CD8-positive, alpha-beta memory T cell (primary cell): ENCODE measurements at regions not wholly inside any gene's neighbourhood (a gene's known extent, or its start where the extent isn't known, plus 50 kb on each side); places are given as distances from the start of the nearest gene placed in this dataset.

ENCODE experiments used
- CTCF ChIA-PET: fragments of 350-600 bp; sonication (Branson Sonifier 250); formaldehyde crosslinking; loops from one replicate; lab custom pipeline; 2021; ENCODE audit warnings: antibody characterized with exemption; lab: Charles Lee
- POLR2A ChIA-PET: fragments of 350-600 bp; sonication (Branson Sonifier 250); formaldehyde crosslinking; loops from one replicate; lab custom pipeline; 2021; ENCODE audit warnings: antibody characterized with exemption; lab: Charles Lee
- DNase-seq, 5 donors: peaks; one replicate each; pipeline versions ENCODE4 v3.0.0 to v3.0.0-alpha.2; 2020 to 2022; ENCODE audit warnings: mixed read lengths in 1 of 5
- H3K27ac ChIP-seq: one replicate; pipeline ENCODE4 v1.7.0; 2013; ENCODE audit warnings: low read depth, mild to moderate bottlenecking, low read length, moderate library complexity
- H3K27me3 ChIP-seq: 2 replicates; pipeline ENCODE4 v1.7.0; 2013; ENCODE audit warnings: low read length, mild to moderate bottlenecking; ENCODE audit not compliant: insufficient read depth, poor library complexity, severe bottlenecking
- H3K36me3 ChIP-seq: 2 replicates; pipeline ENCODE4 v1.7.0; 2013; ENCODE audit warnings: mild to moderate bottlenecking, low read length, moderate library complexity; ENCODE audit not compliant: insufficient read depth
- H3K4me1 ChIP-seq: 2 replicates; pipeline ENCODE4 v1.7.0; 2013; ENCODE audit warnings: mild to moderate bottlenecking, low read length, moderate library complexity; ENCODE audit not compliant: insufficient read depth
- H3K4me3 ChIP-seq: 2 replicates; pipeline ENCODE4 v1.7.0; 2013; ENCODE audit warnings: mild to moderate bottlenecking, low read length
- H3K9me3 ChIP-seq: 2 replicates; pipeline ENCODE4 v1.7.0; 2013; ENCODE audit warnings: mild to moderate bottlenecking, low read length
- H3K27ac Mint-ChIP-seq, 8 donors: one replicate each; pipeline ENCODE4 v1.8.0; 2020 to 2021; ENCODE audit warnings: mixed read lengths in 8 of 8, mild to moderate bottlenecking in 6 of 8, inconsistent platforms in 3 of 8, moderate library complexity in 3 of 8
- H3K27me3 Mint-ChIP-seq, 2 donors: one replicate each; pipeline ENCODE4 v1.8.0; 2020 to 2021; ENCODE audit warnings: mixed read lengths in 2 of 2, mild to moderate bottlenecking in 1 of 2, moderate library complexity in 1 of 2
- H3K36me3 Mint-ChIP-seq, 3 donors: one replicate each; pipeline ENCODE4 v1.8.0; 2020 to 2021; ENCODE audit warnings: mixed read lengths in 3 of 3, inconsistent platforms in 1 of 3, mild to moderate bottlenecking in 1 of 3
- H3K4me1 Mint-ChIP-seq, 3 donors: one replicate each; pipeline ENCODE4 v1.8.0; 2020 to 2021; ENCODE audit warnings: mixed read lengths in 3 of 3, inconsistent platforms in 1 of 3, mild to moderate bottlenecking in 1 of 3
- H3K4me3 Mint-ChIP-seq, 7 donors: one replicate each; pipeline ENCODE4 v1.8.0; 2020 to 2021; ENCODE audit warnings: mixed read lengths in 7 of 7, mild to moderate bottlenecking in 6 of 7, moderate library complexity in 4 of 7, inconsistent platforms in 2 of 7
- H3K9me3 Mint-ChIP-seq, 5 donors: one replicate each; pipeline ENCODE4 v1.8.0; 2020 to 2022; ENCODE audit warnings: mixed read lengths in 5 of 5, mild to moderate bottlenecking in 3 of 5, moderate library complexity in 2 of 5, inconsistent platforms in 1 of 5

DNA sequence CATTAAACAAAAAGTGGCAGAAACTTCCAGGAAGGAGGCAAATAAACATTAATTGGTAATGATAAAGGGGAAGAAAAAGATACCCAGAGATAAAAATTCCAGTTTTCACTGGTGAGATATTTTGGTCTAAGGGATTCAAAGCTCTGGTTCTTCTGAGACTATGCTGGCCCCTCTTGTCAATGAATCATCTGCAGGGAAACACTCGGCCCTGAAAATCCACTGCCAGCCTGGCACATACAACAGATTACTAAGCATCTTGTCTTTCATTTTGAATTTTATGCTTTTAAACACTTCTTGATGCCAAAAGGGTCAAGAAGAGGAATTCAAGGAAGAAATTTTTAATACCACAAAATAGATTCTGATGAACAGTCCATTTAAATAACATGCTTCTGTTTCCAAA lies 1603.8 kb upstream of the ZEB2 start:
- H3K36me3 ChIP-seq: no peaks in the 10 kb centered on the region
- no peak overlapping the region for H3K27ac ChIP-seq
- H3K27me3 ChIP-seq: no peaks in the 10 kb centered on the region
- Mint-ChIP-seq H3K4me1 (no peaks in the 10 kb centered on the region), H3K27ac (no peak overlapping the region), H3K36me3 (no peaks in the 10 kb centered on the region), H3K4me3 (no peak overlapping the region), H3K9me3 (peaks cover 0 to 7% (median 0%) of the 10 kb centered on the region in 5 donors), H3K27me3 (no peaks in the 10 kb centered on the region)
- DNase-seq: no peak
- H3K4me1 ChIP-seq: no peaks in the 10 kb centered on the region
- H3K9me3 ChIP-seq: no peaks in the 10 kb centered on the region
- CTCF ChIA-PET: no interaction called here
- POLR2A ChIA-PET: no interaction called here
- no peak overlapping the region for H3K4me3 ChIP-seq

- no peak overlapping the region for H3K27ac Mint-ChIP-seq
- ChIA-PET POLR2A (no interaction called here), CTCF (no interaction called here)
- no peaks in the 10 kb centered on the region for H3K9me3 ChIP-seq
- H3K4me3 ChIP-seq: no peak overlapping the region
- no peak for DNase-seq
- H3K36me3 ChIP-seq: no peaks in the 10 kb centered on the region
- H3K4me3 Mint-ChIP-seq: no peak overlapping the region
- H3K27me3 ChIP-seq: no peaks in the 10 kb centered on the region
- no peak overlapping the region for H3K27ac ChIP-seq
- H3K4me1 Mint-ChIP-seq: no peaks in the 10 kb centered on the region
- H3K27me3 Mint-ChIP-seq: no peaks in the 10 kb centered on the region
- peaks cover 0 to 4% (median 0%) of the 10 kb centered on the region in 5 donors for H3K9me3 Mint-ChIP-seq
- H3K4me1 ChIP-seq: no peaks in the 10 kb centered on the region
- H3K36me3 Mint-ChIP-seq: no peaks in the 10 kb centered on the region
Observed at GRCh38 chr2:146123256-146123655, 1603.3 kb upstream of the ZEB2 start.

- no peaks in the 10 kb centered on the region for H3K36me3 Mint-ChIP-seq
- H3K4me1 Mint-ChIP-seq: no peaks in the 10 kb centered on the region
- peaks cover 0 to 3% (median 2%) of the 10 kb centered on the region in 5 donors for H3K9me3 Mint-ChIP-seq
- no peaks in the 10 kb centered on the region for H3K27me3 Mint-ChIP-seq
- Histone ChIP-seq H3K9me3 (no peaks in the 10 kb centered on the region), H3K36me3 (no peaks in the 10 kb centered on the region), H3K27me3 (no peaks in the 10 kb centered on the region), H3K4me3 (no peak overlapping the region), H3K4me1 (no peaks in the 10 kb centered on the region), H3K27ac (no peak overlapping the region)
- H3K4me3 Mint-ChIP-seq: no peak overlapping the region
- DNase-seq: no peak
- ChIA-PET CTCF (no interaction called here), POLR2A (no interaction called here)
- H3K27ac Mint-ChIP-seq: no peak overlapping the region
Observed at GRCh38 chr2:146119586-146119985, 1599.7 kb upstream of the ZEB2 start.

DNA sequence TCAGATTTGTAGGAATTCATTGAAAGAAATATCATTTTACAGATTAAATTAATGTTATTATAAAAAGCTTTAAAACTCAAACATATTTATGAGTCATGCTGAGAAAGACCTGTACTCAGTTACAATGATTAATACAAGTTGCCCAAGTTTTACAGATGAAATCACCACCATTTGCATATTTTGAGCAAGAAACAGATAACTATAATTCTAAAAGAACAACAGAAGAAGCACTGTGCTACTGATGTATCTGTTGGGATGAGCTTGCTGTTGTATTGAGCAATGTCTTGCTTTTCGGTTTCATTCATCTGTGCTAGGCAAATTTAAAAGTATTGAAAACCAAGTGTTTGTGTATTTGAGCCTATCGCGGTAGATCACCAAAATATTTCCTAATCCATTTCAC lies 1589.1 kb upstream of the ZEB2 start:
- ChIA-PET CTCF (no interaction called here), POLR2A (no interaction called here)
- Histone ChIP-seq H3K4me1 (no peaks in the 10 kb centered on the region), H3K27ac (no peak overlapping the region), H3K9me3 (no peaks in the 10 kb centered on the region), H3K4me3 (no peak overlapping the region), H3K36me3 (no peaks in the 10 kb centered on the region), H3K27me3 (no peaks in the 10 kb centered on the region)
- peaks cover 0 to 9% (median 0%) of the 10 kb centered on the region in 5 donors for H3K9me3 Mint-ChIP-seq
- no peak overlapping the region for H3K27ac Mint-ChIP-seq
- no peaks in the 10 kb centered on the region for H3K27me3 Mint-ChIP-seq
- H3K4me1 Mint-ChIP-seq: no peaks in the 10 kb centered on the region
- H3K36me3 Mint-ChIP-seq: no peaks in the 10 kb centered on the region
- no peak overlapping the region for H3K4me3 Mint-ChIP-seq
- DNase-seq: no peak

DNA sequence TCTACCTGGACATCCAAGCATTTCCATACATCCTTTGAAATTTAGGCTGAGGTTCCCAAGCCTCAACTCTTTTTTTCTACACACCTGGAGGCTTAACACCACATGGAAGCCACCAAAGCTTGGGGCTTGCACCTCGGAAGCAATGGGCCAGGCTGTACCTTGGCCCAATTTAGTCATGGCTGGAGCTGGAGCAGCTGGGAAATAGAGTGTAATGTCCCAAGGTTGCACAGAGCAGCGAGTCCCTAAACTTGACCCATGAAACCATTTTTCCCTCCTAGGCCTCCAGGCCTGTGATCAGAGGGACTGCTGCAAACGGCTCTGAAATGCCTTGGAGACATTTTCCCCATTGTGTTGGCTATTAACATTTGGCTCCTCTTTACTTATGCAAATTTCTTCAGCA lies 1574.3 kb upstream of the ZEB2 start:
- H3K4me3 Mint-ChIP-seq: no peak overlapping the region
- no peaks in the 10 kb centered on the region for H3K36me3 Mint-ChIP-seq
- Histone ChIP-seq H3K27ac (no peak overlapping the region), H3K27me3 (no peaks in the 10 kb centered on the region), H3K4me3 (no peak overlapping the region), H3K4me1 (no peaks in the 10 kb centered on the region), H3K36me3 (no peaks in the 10 kb centered on the region), H3K9me3 (peaks cover 6% of the 10 kb centered on the region)
- no peak for DNase-seq
- no peaks in the 10 kb centered on the region for H3K27me3 Mint-ChIP-seq
- no peaks in the 10 kb centered on the region for H3K4me1 Mint-ChIP-seq
- peaks cover 11 to 41% (median 21%) of the 10 kb centered on the region in 5 donors for H3K9me3 Mint-ChIP-seq
- ChIA-PET CTCF (no interaction called here), POLR2A (no interaction called here)
- H3K27ac Mint-ChIP-seq: no peak overlapping the region

DNA sequence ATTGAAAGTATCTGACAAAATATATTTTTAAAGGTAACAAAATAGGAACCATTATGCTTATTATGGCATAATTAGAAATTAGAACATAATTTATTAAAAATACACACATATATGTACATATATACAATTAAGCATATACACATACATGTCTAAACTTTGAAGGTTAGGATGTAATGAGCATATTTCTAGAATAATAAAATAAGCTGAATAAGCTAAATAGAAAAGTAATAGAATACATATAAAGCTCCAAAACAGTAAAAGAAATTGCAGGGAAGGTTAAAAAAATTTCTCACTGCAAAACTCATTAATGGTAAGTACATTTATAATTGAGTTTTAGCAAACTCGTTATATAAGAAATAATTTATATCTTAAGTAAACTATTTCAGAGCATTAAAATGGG lies 1561.5 kb upstream of the ZEB2 start:
- Mint-ChIP-seq H3K36me3 (no peaks in the 10 kb centered on the region), H3K4me1 (no peaks in the 10 kb centered on the region), H3K27ac (no peak overlapping the region), H3K9me3 (peaks cover 0 to 28% (median 7%) of the 10 kb centered on the region in 5 donors), H3K4me3 (no peak overlapping the region), H3K27me3 (no peaks in the 10 kb centered on the region)
- DNase-seq: no peak
- ChIA-PET CTCF (no interaction called here), POLR2A (no interaction called here)
- H3K27me3 ChIP-seq: no peaks in the 10 kb centered on the region
- H3K9me3 ChIP-seq: no peaks in the 10 kb centered on the region
- no peak overlapping the region for H3K27ac ChIP-seq
- no peaks in the 10 kb centered on the region for H3K36me3 ChIP-seq
- no peaks in the 10 kb centered on the region for H3K4me1 ChIP-seq
- H3K4me3 ChIP-seq: no peak overlapping the region

DNA sequence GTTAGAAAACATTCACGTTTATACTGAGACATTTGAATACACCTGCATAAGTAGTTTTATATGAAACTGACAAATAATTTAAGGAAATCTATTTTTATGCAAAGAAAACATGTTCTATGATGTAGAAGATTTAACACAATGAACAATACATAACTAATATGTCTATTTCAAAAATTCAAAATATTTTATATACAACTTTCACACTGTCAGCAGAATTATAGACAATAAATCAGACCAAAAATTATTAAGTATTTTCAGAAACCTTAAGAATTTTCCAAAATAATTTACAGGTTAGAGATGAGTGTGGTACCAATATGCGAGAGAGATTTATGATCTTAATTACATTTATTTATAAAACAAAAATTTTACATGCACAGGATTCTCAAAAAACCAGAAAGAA lies 1561.0 kb upstream of the ZEB2 start:
- H3K27ac Mint-ChIP-seq: no peak overlapping the region
- H3K27me3 Mint-ChIP-seq: no peaks in the 10 kb centered on the region

DNA sequence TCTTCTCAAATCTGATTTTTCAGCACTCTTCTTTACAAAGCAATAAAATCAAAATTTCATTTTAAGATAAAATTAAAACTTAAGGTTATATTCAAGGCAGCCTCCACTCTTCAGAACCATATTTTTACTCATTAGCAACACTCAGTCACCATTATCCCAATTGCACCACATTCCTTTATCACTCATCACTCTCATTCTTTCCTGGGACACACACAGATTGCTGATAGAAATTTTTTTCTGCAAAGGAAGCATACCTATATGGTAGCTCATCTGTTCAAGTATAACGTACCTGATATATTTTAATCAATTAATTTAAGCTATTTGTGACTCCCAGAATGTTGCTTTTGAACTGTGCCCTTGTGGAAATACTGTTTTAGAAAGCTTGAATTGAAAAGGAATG lies 1559.3 kb upstream of the ZEB2 start:
- CTCF ChIA-PET: no interaction called here
- DNase-seq: no peak
- no peak overlapping the region for H3K27ac Mint-ChIP-seq
- H3K9me3 Mint-ChIP-seq: peaks cover 3 to 30% (median 13%) of the 10 kb centered on the region in 5 donors
- H3K36me3 ChIP-seq: no peaks in the 10 kb centered on the region
- no peak overlapping the region for H3K4me3 ChIP-seq
- no peaks in the 10 kb centered on the region for H3K4me1 ChIP-seq
- H3K27me3 Mint-ChIP-seq: no peaks in the 10 kb centered on the region
- POLR2A ChIA-PET: no interaction called here
- no peaks in the 10 kb centered on the region for H3K27me3 ChIP-seq
- H3K9me3 ChIP-seq: no peaks in the 10 kb centered on the region
- no peak overlapping the region for H3K4me3 Mint-ChIP-seq
- H3K4me1 Mint-ChIP-seq: no peaks in the 10 kb centered on the region
- no peak overlapping the region for H3K27ac ChIP-seq
- no peaks in the 10 kb centered on the region for H3K36me3 Mint-ChIP-seq

More for the DNA sequence above, 1561.0 kb upstream of the ZEB2 start:
- H3K4me3 ChIP-seq: no peak overlapping the region
- no peak for DNase-seq
- CTCF ChIA-PET: no interaction called here
- no peaks in the 10 kb centered on the region for H3K4me1 ChIP-seq
- H3K27ac ChIP-seq: no peak overlapping the region
- Mint-ChIP-seq H3K4me3 (no peak overlapping the region), H3K9me3 (peaks cover 0 to 30% (median 8%) of the 10 kb centered on the region in 5 donors), H3K36me3 (no peaks in the 10 kb centered on the region), H3K4me1 (no peaks in the 10 kb centered on the region)
- no peaks in the 10 kb centered on the region for H3K9me3 ChIP-seq
- POLR2A ChIA-PET: no interaction called here
- no peaks in the 10 kb centered on the region for H3K36me3 ChIP-seq
- H3K27me3 ChIP-seq: no peaks in the 10 kb centered on the region

DNA sequence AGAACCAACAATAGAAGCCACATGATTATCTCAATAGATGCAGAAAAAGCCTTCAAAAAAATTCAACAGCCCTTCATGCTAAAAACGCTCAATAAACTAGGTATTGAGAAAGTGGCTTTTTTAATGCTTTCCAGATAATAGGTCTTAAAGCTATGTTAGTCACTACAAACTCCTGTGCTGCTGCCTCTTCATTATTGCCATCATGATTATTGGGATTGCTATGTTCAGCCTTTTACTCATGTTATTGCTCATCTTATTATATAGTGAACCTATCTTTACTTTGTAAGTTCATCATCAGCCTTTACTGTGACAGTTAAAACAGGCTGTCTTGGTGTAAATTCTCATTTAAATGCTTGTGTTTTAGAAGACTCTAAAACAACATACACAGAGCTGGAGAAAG lies 1557.2 kb upstream of the ZEB2 start:
- Histone ChIP-seq H3K4me1 (no peaks in the 10 kb centered on the region), H3K36me3 (no peaks in the 10 kb centered on the region), H3K27ac (no peak overlapping the region), H3K9me3 (no peaks in the 10 kb centered on the region), H3K4me3 (no peak overlapping the region), H3K27me3 (no peaks in the 10 kb centered on the region)
- DNase-seq: no peak
- Mint-ChIP-seq H3K4me1 (no peaks in the 10 kb centered on the region), H3K36me3 (no peaks in the 10 kb centered on the region), H3K9me3 (peaks cover 3 to 32% (median 8%) of the 10 kb centered on the region in 5 donors), H3K4me3 (no peak overlapping the region), H3K27me3 (no peaks in the 10 kb centered on the region), H3K27ac (no peak overlapping the region)
- POLR2A ChIA-PET: no interaction called here
- CTCF ChIA-PET: no interaction called here
